Activated T-cell treated with anti-CD3 and anti-CD28 coated beads, Interleukin-2, amount 50 U/mL, for 1 hour (primary cell): ENCODE measurements at regions not wholly inside any gene's neighbourhood (a gene's known extent, or its start where the extent isn't known, plus 50 kb on each side); places are given as distances from the start of the nearest gene placed in this dataset.

Source experiments
- DNase-seq: peaks from one replicate; pipeline ENCODE4 v3.0.0-alpha.2; 2020

GRCh38 chr1:4017636-4018365 is 117.7 kb upstream of the C1orf174 start:
- no peak for DNase-seq

- no peak for DNase-seq
These were observed 118.5 kb upstream of the C1orf174 start for GRCh38 chr1:4018466-4019146.

GRCh38 chr1:4019147-4019521 is 119.1 kb upstream of the C1orf174 start:
- no peak for DNase-seq

GRCh38 chr1:4019606-4020331 is 119.7 kb upstream of the C1orf174 start:
- no peak for DNase-seq

- DNase-seq: no peak
These were observed 120.4 kb upstream of the C1orf174 start for GRCh38 chr1:4020449-4020848.

GRCh38 chr1:4021136-4021973 is 121.3 kb upstream of the C1orf174 start:
- DNase-seq: no peak

- DNase-seq: no peak
These were observed 121.8 kb upstream of the C1orf174 start for GRCh38 chr1:4021974-4022268.

GRCh38 chr1:4022715-4023114 is 122.6 kb upstream of the C1orf174 start:
- DNase-seq: no peak

GRCh38 chr1:4023678-4024077 is 123.6 kb upstream of the C1orf174 start:
- no peak for DNase-seq

- DNase-seq: no peak
These were observed 124.7 kb upstream of the C1orf174 start for GRCh38 chr1:4024811-4025210.

GRCh38 chr1:4025752-4026151 is 125.7 kb upstream of the C1orf174 start:
- DNase-seq: no peak

GRCh38 chr1:4027008-4027407 is 126.9 kb upstream of the C1orf174 start:
- no peak for DNase-seq

- no peak for DNase-seq
These were observed 127.5 kb upstream of the C1orf174 start for GRCh38 chr1:4027492-4028138.

GRCh38 chr1:4028139-4028501 is 128.0 kb upstream of the C1orf174 start:
- DNase-seq: no peak

GRCh38 chr1:4029376-4029775 is 129.3 kb upstream of the C1orf174 start:
- DNase-seq: no peak

GRCh38 chr1:4032571-4032970 is 132.5 kb upstream of the C1orf174 start:
- no peak for DNase-seq

- DNase-seq: no peak
These were observed 133.1 kb upstream of the C1orf174 start for GRCh38 chr1:4033129-4033676.

- DNase-seq: no peak
These were observed 133.6 kb upstream of the C1orf174 start for GRCh38 chr1:4033713-4034112.

- DNase-seq: no peak
These were observed 134.3 kb upstream of the C1orf174 start for GRCh38 chr1:4034318-4034887.

- no peak for DNase-seq
These were observed 144.9 kb upstream of the C1orf174 start for GRCh38 chr1:4044967-4045366.

GRCh38 chr1:4045397-4046010 is 145.4 kb upstream of the C1orf174 start:
- no peak for DNase-seq
